GM23338 (cell line): ENCODE measurements at regions not wholly inside any gene's neighbourhood (a gene's known extent, or its start where the extent isn't known, plus 50 kb on each side); places are given as distances from the start of the nearest gene placed in this dataset.
"Not testable (repeated sequence)": the region's sequence is repeated elsewhere in the genome, so short reads cannot be mapped to it uniquely, and the experiment has no call there.

Source experiments
- ATAC-seq: fragments of 200-7000 bp; cut with Tn5 transposase; 3 replicates; pipeline ENCODE4 v1.9.1; 2020
- DNase-seq: peaks from one replicate; pipeline ENCODE4 v3.0.0-alpha.2; 2015; ENCODE audit warnings: low spot score
- H2AFZ ChIP-seq: fragments of 200-600 bp; sonication (generic); 2 replicates; pipeline ENCODE4 v1.8.0; 2016; ENCODE audit warnings: antibody characterized with exemption, mild to moderate bottlenecking, moderate library complexity
- H3F3A ChIP-seq: fragments of 200-600 bp; sonication (generic); replicated peaks from 2 replicates; pipeline ENCODE4 v1.8.0; 2017; ENCODE audit warnings: antibody characterized with exemption, mixed run types, low read depth
- H3K27ac ChIP-seq: fragments of 200-600 bp; sonication (generic); 2 replicates; pipeline ENCODE4 v1.6.1; 2016; ENCODE audit warnings: low read depth
- H3K27me3 ChIP-seq: fragments of 200-600 bp; sonication (generic); 2 replicates; pipeline ENCODE4 v1.8.0; 2016; ENCODE audit warnings: mild to moderate bottlenecking, mixed run types, moderate library complexity; ENCODE audit not compliant: insufficient read depth
- H3K36me3 ChIP-seq: fragments of 200-600 bp; sonication (generic); 2 replicates; pipeline ENCODE4 v1.8.0; 2016; ENCODE audit warnings: mild to moderate bottlenecking; ENCODE audit not compliant: insufficient read depth
- H3K4me1 ChIP-seq: fragments of 200-600 bp; sonication (generic); 2 replicates; pipeline ENCODE4 v1.8.0; 2016; ENCODE audit warnings: mild to moderate bottlenecking, moderate library complexity; ENCODE audit not compliant: insufficient read depth
- H3K4me2 ChIP-seq: fragments of 200-600 bp; sonication (generic); 2 replicates; pipeline ENCODE4 v1.7.1; 2017; ENCODE audit warnings: mixed run types
- H3K4me3 ChIP-seq: fragments of 200-600 bp; sonication (generic); 2 replicates; pipeline ENCODE4 v1.6.1; 2016; ENCODE audit warnings: mixed run types
- H3K79me2 ChIP-seq: fragments of 200-600 bp; sonication (generic); replicated peaks from 2 replicates; pipeline ENCODE4 v1.8.0; 2017; ENCODE audit warnings: mild to moderate bottlenecking; ENCODE audit not compliant: insufficient read depth
- H3K9me2 ChIP-seq: fragments of 200-600 bp; sonication (generic); 2 replicates; pipeline ENCODE4 v1.8.0; 2017; ENCODE audit not compliant: insufficient read depth
- H4K20me1 ChIP-seq: fragments of 200-600 bp; sonication (generic); replicated peaks from 2 replicates; pipeline ENCODE4 v1.8.0; 2017; ENCODE audit warnings: mild to moderate bottlenecking; ENCODE audit not compliant: insufficient read depth
- H3K27ac Mint-ChIP-seq: 2 replicates; pipeline ENCODE4 v1.8.0; 2020; ENCODE audit warnings: inconsistent platforms, mild to moderate bottlenecking, moderate library complexity, mixed read lengths
- H3K27me3 Mint-ChIP-seq: 3 replicates; pipeline ENCODE4 v1.8.0; 2022; ENCODE audit warnings: low read depth, mild to moderate bottlenecking, moderate library complexity, mixed read lengths, inconsistent platforms; ENCODE audit not compliant: insufficient read depth, poor library complexity
- H3K36me3 Mint-ChIP-seq: 3 replicates; pipeline ENCODE4 v1.8.0; 2021; ENCODE audit warnings: low read depth, mild to moderate bottlenecking, inconsistent platforms, moderate library complexity, mixed read lengths
- H3K4me1 Mint-ChIP-seq: 3 replicates; pipeline ENCODE4 v1.8.0; 2020; ENCODE audit warnings: mild to moderate bottlenecking, inconsistent platforms, mixed read lengths
- H3K4me3 Mint-ChIP-seq: 3 replicates; pipeline ENCODE4 v1.8.0; 2021; ENCODE audit warnings: moderate library complexity, mild to moderate bottlenecking, inconsistent platforms, mixed read lengths
- H3K9me3 Mint-ChIP-seq: 3 replicates; pipeline ENCODE4 v1.8.0; 2020; ENCODE audit warnings: moderate library complexity, mild to moderate bottlenecking, inconsistent platforms, mixed read lengths
- CREB1 ChIP-seq: fragments of 250-450 bp; sonication (Bioruptor Pico); IDR thresholded peaks from 2 replicates; pipeline ENCODE4 v1.5.0; 2020; ENCODE audit warnings: low read depth, mild to moderate bottlenecking, moderate library complexity
- CTCF ChIP-seq, 2 experiments: fragments of 200-600 bp in 1 of 2; sonication (generic) in 1 of 2; conservative IDR thresholded peaks; 2 replicates each; pipeline versions ENCODE4 v1.5.1 to v1.6.1; 2016 to 2017; ENCODE audit warnings: antibody characterized with exemption in 2 of 2, low read depth in 2 of 2, mild to moderate bottlenecking in 2 of 2, moderate library complexity in 1 of 2
- ETS1 ChIP-seq: IDR thresholded peaks from 2 replicates; pipeline ENCODE4 v1.6.1; 2016; ENCODE audit warnings: antibody characterized with exemption
- JUNB ChIP-seq: IDR thresholded peaks from one replicate; pipeline ENCODE4 v1.6.1; 2016; ENCODE audit warnings: antibody characterized with exemption; ENCODE audit not compliant: unreplicated experiment
- NANOG ChIP-seq: IDR thresholded peaks from 2 replicates; pipeline ENCODE4 v1.6.1; 2016; ENCODE audit warnings: antibody characterized with exemption, borderline replicate concordance
- POLR2AphosphoS5 ChIP-seq: IDR thresholded peaks from 2 replicates; pipeline ENCODE4 v1.6.1; 2016; ENCODE audit warnings: antibody characterized with exemption, low read depth
- REST ChIP-seq: IDR thresholded peaks from one replicate; pipeline ENCODE4 v1.6.1; 2018; ENCODE audit warnings: antibody characterized with exemption; ENCODE audit not compliant: unreplicated experiment
- STAT1 ChIP-seq: IDR thresholded peaks from one replicate; pipeline ENCODE4 v1.6.1; 2016; ENCODE audit warnings: antibody characterized with exemption; ENCODE audit not compliant: unreplicated experiment

GRCh38 chr10:63052083-63052482 is 81.0 kb upstream of the NRBF2 start:
- no peak overlapping the region for H3K4me3 ChIP-seq
- Mint-ChIP-seq H3K4me1 (no peaks in the 10 kb centered on the region), H3K36me3 (no peaks in the 10 kb centered on the region), H3K9me3 (no peaks in the 10 kb centered on the region), H3K27me3 (no peaks in the 10 kb centered on the region), H3K27ac (no peak overlapping the region), H3K4me3 (no peak overlapping the region)
- ATAC-seq = no peak
- H2AFZ ChIP-seq = no peak overlapping the region
- H3K4me2 ChIP-seq = no peak overlapping the region
- H4K20me1 ChIP-seq = no peaks in the 10 kb centered on the region
- H3K27ac ChIP-seq = no peak overlapping the region
- H3K79me2 ChIP-seq = no peaks in the 10 kb centered on the region
- DNase-seq = no peak
- no peak for TF ChIP-seq STAT1
- no peaks in the 10 kb centered on the region for H3K4me1 ChIP-seq
- H3K36me3 ChIP-seq = no peaks in the 10 kb centered on the region
- H3K9me2 ChIP-seq = no peaks in the 10 kb centered on the region
- H3K27me3 ChIP-seq = no peaks in the 10 kb centered on the region
- no peaks in the 10 kb centered on the region for H3F3A ChIP-seq

GRCh38 chr10:63042256-63042655 is 90.9 kb upstream of the NRBF2 start:
- Mint-ChIP-seq H3K4me1 (no peaks in the 10 kb centered on the region), H3K27me3 (peaks cover under 1% of the 10 kb centered on the region), H3K27ac (no peak overlapping the region), H3K9me3 (peaks cover 19% of the 10 kb centered on the region), H3K36me3 (peaks cover 1% of the 10 kb centered on the region; the same call in 2 of the 3 replicates), H3K4me3 (no peak overlapping the region)
- Histone ChIP-seq H3F3A (no peaks in the 10 kb centered on the region), H4K20me1 (no peaks in the 10 kb centered on the region), H2AFZ (no peak overlapping the region), H3K4me1 (no peaks in the 10 kb centered on the region), H3K27ac (no peak overlapping the region), H3K27me3 (no peaks in the 10 kb centered on the region), H3K9me2 (no peaks in the 10 kb centered on the region), H3K4me3 (no peak overlapping the region), H3K36me3 (no peaks in the 10 kb centered on the region), H3K4me2 (no peak overlapping the region), H3K79me2 (no peaks in the 10 kb centered on the region)
- ATAC-seq = no peak
- TF ChIP-seq NANOG = no peak
- TF ChIP-seq POLR2AphosphoS5 = no peak
- TF ChIP-seq REST = no peak
- no peak for TF ChIP-seq CTCF (conservative IDR thresholded peaks at IDR 0.05; ENCODE audit: low read depth in 2 of 2)
- TF ChIP-seq JUNB = no peak
- TF ChIP-seq CREB1 (CRISPR knock-in tag) = no peak
- TF ChIP-seq STAT1 = no peak
- TF ChIP-seq ETS1 = no peak
- no peak for DNase-seq

- ATAC-seq, H4K20me1 ChIP-seq, H3K27me3 ChIP-seq, H3K27ac ChIP-seq, H3K4me2 ChIP-seq, H3K27me3 Mint-ChIP-seq, H3K27ac Mint-ChIP-seq, H3K79me2 ChIP-seq, H3K4me3 ChIP-seq, H3F3A ChIP-seq, DNase-seq, H3K9me2 ChIP-seq, H3K36me3 ChIP-seq, H3K4me3 Mint-ChIP-seq, H3K4me1 ChIP-seq, H2AFZ ChIP-seq, H3K4me1 Mint-ChIP-seq: not testable (repeated sequence)
- Mint-ChIP-seq H3K36me3 (peaks cover 11% of the 10 kb centered on the region), H3K9me3 (peaks cover 25% of the 10 kb centered on the region)
These were observed 99.4 kb upstream of the NRBF2 start for GRCh38 chr10:63033616-63034185.
